ENCODE measurements at regions not wholly inside any gene's neighbourhood (a gene's known extent, or its start where the extent isn't known, plus 50 kb on each side); places are given as distances from the start of the nearest gene placed in this dataset.

DNA sequence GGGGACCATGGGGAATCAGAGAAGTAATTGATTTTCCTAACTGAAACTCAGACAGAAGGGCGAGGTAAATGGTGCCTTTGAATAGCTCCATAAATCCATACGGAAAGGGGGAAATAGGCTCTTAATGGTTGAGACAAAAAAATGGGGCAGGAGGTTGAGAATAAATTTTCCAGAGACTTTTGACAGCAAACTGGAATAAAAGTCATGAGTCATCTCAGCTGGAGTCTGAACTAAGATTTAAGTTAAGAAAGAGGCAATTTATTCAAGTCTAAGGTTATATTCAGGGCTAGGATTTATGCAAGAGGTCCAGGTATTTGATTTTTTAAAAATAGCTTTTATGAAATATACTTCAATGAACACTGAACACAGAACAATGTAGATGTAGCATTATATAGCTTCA lies 238.7 kb upstream of the RORA start:
- Histone ChIP-seq H2AFZ (ENCODE audit: low read depth, low read length) (no peak overlapping the region), H3K9me3 (replicated peaks; ENCODE audit: control insufficient read depth, insufficient read depth, low read depth, low read length) (no peaks in the 10 kb centered on the region), H3K9ac (ENCODE audit: insufficient read depth in 1 of 2, low read depth in 2 of 2, low read length in 2 of 2) (no peak overlapping the region), H3K79me2 (ENCODE audit: control insufficient read depth, insufficient read depth, low read length) (no peaks in the 10 kb centered on the region), H3K27ac (ENCODE audit: extremely low read depth, low read depth, low read length) (no peak overlapping the region), H4K20me1 (replicated peaks; ENCODE audit: control insufficient read depth, insufficient read depth, low read length) (no peaks in the 10 kb centered on the region), H3K4me1 (replicated peaks in 1 of 2; ENCODE audit: control insufficient read depth in 2 of 2, insufficient read depth in 2 of 2, low read length in 2 of 2) (no peaks in the 10 kb centered on the region), H3K9me1 (ENCODE audit: control insufficient read depth, insufficient read depth, low read length) (no peaks in the 10 kb centered on the region), H3K4me3 (no peak overlapping the region), H3K36me3 (ENCODE audit: control insufficient read depth, insufficient read depth, low read length) (no peaks in the 10 kb centered on the region), H3K4me2 (ENCODE audit: insufficient read depth, low read length) (no peak overlapping the region), H3K27me3 (ENCODE audit: control insufficient read depth in 2 of 2, insufficient read depth in 2 of 2, low read length in 2 of 2) (no peaks in the 10 kb centered on the region)
- DNase-seq (ENCODE audit: extremely low read depth in 1 of 4, low spot score in 3 of 4), result no peak
- no peak for TF ChIP-seq ZBTB2 (IDR thresholded peaks at IDR 0.05)
- no peak for TF ChIP-seq HDAC2 (IDR thresholded peaks at IDR 0.05)
- no peak for TF ChIP-seq EZH2 (IDR thresholded peaks at IDR 0.05; ENCODE audit: borderline replicate concordance, low read depth, low read length)
- TF ChIP-seq BACH1 (tag; IDR thresholded peaks at IDR 0.05), result no peak
- TF ChIP-seq SREBF2 (CRISPR knock-in tag; IDR thresholded peaks at IDR 0.05), result no peak
- TF ChIP-seq ZBTB7A (IDR thresholded peaks at IDR 0.05; ENCODE audit: borderline replicate concordance, control insufficient read depth, low read depth, low read length), result no peak
- TF ChIP-seq PRMT5 (CRISPR knock-in tag; IDR thresholded peaks at IDR 0.05), result no peak
- no peak for TF ChIP-seq ZBTB5 (IDR thresholded peaks at IDR 0.05)
- TF ChIP-seq ZBTB26 (CRISPR knock-in tag; IDR thresholded peaks at IDR 0.05), result no peak
- no peak for TF ChIP-seq NCOA6 (IDR thresholded peaks at IDR 0.05)
- POLR2A ChIA-PET, result interaction anchor here (0.7 kb wide), 1 partner anchor 216 kb away, joined by 4 read pairs; no protein-coding TSS in a partner anchor
- intact Hi-C loops (cut with micrococcal nuclease) (no loop called here), in situ Hi-C loops (cut with MboI) (no loop called here)
- ATAC-seq, result no peak
- WGBS (ENCODE audit: insufficient coverage, low coverage, missing lambda C conversion rate), result 0% methylated on average over 2 of the region's 2 CpGs
- CTCF ChIA-PET (ENCODE audit: low intra/inter-chr PET ratio), result no interaction called here
- BruUV-seq (replicated peaks), result no TSS peak
- no peak for FAIRE-seq

All from K562 (cell line).